GM18951 (cell line): ENCODE measurements at regions not wholly inside any gene's neighbourhood (a gene's known extent, or its start where the extent isn't known, plus 50 kb on each side); places are given as distances from the start of the nearest gene placed in this dataset.

Experiments used
- POLR2A ChIP-seq: IDR thresholded peaks from 4 replicates; pipeline ENCODE4 v1.6.1; 2011; ENCODE audit warnings: mild to moderate bottlenecking; ENCODE audit not compliant: insufficient read length, insufficient read depth; ENCODE audit errors: extremely low read depth
- in situ Hi-C: fragments of 300-500 bp; cut with MboI; formaldehyde crosslinking; loops from one replicate; pipeline ENCODE4 v1.12.0; 2022; ENCODE audit warnings: low sequenced_read_pairs, mixed read lengths, inconsistent platforms; ENCODE audit not compliant: unreplicated experiment

DNA sequence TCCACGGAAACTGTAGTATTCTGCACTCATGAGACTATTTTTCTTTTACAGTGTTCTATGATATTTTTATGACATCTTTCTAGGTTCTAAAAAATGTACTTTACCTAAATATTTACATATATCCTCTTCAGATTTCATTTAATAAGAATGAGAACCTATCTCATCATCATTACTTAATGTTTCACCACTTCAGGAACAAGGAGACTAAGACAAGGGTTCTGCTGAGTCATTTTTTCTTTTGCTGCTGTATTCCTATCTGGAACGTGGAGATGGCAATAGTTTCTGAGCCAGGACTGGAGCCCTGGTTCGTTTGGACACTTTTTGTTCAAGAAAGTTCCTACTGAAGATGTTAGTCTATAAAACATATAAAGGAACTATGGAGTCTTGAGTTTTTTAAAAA, 258.2 kb upstream of the MAP3K1 start:
- TF ChIP-seq POLR2A: no peak
- in situ Hi-C loops: no loop called here

DNA sequence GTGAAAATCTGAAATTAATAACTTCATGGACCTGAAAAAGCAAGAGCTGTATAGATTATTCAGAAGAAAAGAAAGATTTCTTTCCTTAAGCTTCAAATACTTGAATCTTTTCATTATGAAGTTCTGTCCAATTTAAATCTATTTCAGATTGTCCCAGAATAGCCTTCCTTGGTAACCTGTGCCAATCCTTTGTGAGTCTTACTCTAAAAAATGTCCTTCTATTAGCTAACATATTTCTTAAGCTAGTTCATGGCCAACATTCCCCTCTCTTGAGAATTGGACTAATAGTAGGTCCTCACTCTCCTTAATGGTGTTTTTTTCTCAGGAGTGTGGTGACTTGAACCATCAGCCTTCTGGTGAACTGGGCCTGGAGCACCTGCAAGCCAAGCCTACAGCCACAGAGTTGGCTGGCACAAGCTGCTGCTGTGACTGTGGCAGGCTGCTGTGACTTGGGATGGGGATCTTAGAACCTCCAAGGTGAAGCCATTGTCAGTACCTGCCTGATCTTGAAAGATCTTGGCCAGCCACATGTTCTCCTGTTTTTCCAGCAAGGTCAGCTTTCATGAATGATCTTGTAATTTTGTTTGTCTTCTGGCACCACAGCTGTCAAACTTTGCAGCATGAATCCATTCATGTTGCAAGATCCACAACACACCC, 262.6 kb upstream of the MAP3K1 start:
- TF ChIP-seq POLR2A: no peak
- in situ Hi-C loops: no loop called here

DNA sequence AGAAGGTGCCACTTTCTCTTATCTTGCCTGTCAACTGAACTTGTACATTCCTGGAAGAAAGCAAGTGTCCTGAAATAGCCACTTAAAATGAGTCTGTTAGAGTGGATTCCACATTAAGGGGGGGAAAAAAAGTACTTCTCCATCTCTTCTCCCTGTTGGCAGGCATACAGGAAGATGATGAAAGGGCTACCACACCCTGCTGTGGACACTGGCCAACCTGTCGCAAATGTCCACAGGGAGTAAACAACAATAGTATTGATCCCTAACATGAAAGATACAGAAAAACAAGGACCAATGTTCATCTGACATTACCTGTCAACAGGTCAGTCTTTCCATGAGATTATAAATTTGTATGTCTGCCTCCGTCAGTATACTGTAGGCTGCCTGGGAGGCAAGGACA, 265.1 kb upstream of the MAP3K1 start:
- no peak for TF ChIP-seq POLR2A
- in situ Hi-C loops: no loop called here

DNA sequence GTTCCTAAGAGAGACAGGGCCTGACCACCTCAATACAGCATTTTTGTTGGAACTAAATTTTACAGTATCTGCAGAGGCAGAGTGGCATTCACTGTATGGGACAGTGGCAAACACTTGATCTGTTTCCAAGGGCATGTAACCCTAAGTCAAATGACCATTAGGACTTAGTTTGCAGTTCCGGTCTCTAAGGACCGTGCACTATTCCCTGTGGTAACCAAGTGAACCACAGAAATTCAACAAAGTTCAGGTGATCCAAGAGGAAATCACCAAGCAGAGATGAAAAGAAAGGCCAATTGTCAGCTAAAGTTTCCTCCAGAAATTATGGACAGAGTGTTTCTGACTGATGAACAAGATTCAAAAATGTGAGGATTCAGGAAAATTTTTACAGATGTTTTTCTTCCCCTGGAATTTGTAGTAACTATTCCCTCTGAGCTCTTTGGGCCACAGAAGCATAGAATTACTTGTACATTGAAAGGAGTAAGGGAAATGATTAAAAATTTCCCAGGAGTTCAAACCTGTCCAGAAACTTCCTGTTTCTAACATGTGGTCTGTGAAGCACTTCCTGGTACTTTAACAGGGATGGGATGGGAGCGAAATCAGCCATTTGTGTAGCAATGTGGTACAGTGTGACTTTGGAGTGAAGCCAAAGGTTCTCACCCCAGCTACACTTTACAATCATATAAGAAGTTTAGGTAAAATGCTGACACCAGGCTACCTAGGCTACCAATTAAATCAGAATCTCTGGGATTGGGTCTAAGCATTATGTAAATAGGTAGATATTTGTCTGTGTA, 266.1 kb upstream of the MAP3K1 start:
- no peak for TF ChIP-seq POLR2A
- in situ Hi-C loops: no loop called here

DNA sequence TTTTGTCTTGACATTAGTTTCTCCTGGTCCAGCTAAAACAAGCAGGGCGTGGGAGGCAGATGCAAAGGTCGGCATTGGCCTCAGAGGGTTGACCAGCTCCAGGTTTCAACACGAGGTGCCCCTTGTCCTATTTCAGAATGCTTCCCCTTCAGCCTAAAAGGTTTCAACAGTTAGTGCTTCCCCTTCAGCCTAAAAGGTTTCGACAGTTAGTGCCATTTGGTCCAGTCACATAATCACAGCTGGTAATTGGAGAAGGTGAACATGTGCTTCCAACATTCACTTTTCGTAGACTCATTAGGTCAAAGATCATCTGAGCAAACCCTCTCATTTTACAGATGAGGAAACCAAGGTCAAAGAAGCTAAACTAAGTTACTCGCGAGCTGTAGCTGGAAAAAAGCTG, 270.3 kb upstream of the MAP3K1 start:
- TF ChIP-seq POLR2A: no peak
- in situ Hi-C loops: no loop called here

DNA sequence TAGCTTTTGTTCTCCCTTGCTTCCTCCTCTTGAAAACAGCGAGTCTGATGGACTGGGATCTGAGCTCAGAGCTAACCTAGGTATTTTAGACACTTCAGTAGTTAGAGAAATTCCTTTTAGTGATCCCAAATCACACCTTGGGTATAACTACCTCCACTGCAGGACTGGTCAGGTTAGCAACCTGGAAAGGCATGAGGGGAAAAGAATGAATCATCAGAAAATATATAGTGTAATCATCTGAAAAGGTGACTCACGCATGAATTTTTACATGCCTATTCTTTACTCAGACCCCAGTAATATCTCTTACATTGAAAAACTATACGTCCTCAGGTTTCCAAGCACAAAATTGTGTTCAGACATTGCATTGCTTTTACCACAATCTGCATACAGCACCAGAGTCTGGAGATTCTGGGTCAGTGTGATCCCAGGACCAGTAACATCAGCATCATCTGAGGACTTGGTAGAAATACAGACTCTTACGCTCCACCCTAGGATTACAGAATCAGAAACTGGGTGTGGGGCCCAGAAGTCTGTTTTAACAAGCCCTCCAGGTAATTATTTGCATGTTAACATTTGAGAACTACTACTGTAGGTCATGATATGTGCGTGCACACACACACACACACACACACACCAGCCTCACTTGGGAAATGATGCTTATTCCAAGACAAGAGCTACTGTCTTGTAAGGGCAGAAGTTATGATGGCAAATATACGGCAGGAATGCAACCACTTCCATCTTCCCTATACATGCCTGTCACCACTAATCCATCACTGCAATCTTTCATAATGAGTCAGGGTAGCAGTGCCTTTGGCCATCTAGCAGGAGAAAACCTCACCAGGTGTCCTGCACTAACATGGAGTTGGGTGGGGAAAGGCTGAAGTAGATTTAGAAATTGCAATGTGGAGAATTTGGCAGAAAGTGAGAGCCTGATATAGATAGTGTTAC, 271.6 kb upstream of the MAP3K1 start:
- TF ChIP-seq POLR2A: no peak
- in situ Hi-C loops: no loop called here

DNA sequence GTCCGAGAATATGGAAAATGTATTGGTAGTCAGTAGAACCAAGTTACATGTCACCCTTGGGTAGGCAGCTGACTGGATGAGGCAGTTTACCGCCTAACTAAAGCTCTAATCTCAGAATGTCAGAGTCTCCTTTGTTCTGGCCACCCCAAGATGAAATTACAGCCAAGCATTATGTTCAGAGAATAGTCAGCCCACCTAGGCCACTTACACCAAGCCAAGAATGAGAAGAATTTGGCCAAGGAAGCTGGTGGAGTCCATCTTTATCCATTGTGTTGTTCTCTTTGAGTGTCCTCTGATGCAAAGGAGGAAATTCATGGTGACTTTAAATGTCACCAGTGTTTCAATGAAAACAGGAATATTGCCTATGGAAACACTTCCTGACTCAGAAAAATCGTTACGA, 275.1 kb upstream of the MAP3K1 start:
- in situ Hi-C loops: no loop called here
- no peak for TF ChIP-seq POLR2A

DNA sequence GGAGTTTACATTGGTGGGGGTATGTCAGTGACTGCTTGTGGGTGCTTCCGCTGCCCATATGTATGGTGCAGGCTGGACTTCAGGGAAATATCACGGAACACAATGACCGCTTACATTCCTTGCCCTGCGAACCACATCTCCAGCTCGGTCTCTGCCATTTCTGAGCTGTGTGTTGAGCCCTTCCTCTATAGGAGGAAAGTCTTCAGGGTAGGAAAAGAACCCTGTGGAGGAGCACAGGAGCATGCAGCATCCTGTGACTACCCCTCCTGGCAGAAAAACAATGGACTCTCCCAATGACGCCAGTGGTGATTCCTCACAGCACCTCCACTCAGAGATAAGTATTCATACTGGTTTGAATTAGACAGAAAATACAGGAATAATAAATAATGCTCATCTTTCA, 276.8 kb upstream of the MAP3K1 start:
- in situ Hi-C loops: no loop called here
- no peak for TF ChIP-seq POLR2A

DNA sequence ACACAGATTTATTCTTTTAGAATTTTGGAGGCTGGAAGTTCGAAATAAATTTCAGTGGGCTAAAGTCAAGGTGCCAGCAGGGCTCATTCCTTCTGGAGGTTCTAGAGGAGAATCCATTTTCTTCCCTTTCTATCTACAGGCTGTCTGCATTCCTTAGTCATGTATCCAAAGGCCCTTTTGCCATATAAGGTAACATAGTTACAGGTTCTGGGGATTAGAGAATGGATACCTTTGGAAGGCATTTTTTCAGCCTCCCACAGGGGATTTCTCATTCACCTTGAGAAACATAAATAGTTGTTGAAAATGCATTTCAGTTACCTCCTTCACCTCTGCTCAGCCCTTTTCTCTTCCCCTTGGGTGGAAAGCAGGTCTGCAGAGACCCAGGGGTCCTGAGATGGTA, 280.0 kb upstream of the MAP3K1 start:
- TF ChIP-seq POLR2A: no peak
- in situ Hi-C loops: no loop called here

DNA sequence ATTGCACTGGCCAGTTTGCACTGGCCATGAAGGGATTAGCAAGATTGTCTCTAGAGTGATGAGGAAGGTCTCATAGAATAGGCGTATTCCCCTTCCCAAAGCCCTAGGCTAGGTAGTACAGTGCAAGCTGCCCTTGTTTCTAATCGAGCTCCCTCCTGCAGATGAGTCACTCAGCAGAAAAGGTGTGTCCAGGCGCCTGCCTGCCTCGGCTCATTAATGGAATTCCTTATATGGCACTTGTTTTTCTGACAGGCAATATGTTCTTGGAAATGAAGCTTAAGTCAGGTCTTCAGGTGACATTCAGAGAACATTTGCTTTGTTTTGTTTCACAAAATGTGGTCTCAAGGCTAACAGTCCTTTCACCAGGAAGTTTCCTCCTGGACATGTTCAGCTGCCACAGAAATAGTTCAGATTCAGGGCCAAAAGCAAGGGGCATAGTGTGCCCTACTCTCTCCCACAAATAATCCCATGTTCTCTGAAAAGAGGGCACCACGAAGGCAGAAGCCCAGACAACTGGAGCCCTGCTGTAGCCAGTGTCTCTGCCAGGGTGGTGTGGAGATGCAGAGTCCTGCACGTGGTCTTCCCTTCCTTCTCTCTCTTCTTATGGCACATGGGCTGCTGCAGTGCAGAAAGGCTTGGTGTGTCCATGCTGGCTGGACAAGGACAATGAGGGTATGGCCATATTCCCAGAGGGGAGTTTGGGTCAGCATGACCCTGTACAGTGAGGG, 281.1 kb upstream of the MAP3K1 start:
- no peak for TF ChIP-seq POLR2A
- in situ Hi-C loops: no loop called here

DNA sequence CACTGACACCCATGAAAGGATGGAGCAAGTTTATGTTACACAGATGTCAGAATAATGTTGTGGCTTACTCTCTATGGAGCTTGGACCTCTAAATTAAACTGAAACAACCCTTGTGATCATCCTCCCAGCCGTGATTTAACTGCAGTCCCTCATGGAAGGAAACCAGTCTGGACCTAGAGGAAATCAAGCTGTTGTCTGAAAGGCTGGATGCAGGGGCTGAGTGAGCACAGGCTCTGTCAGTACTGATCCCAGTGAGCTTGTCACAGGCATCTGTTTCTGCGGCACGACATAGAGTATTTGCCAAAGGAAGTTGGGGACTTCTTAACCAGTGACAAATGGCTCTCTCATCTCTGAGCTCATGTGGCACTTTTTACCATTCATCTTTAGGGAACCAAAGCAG, 282.9 kb upstream of the MAP3K1 start:
- TF ChIP-seq POLR2A: no peak
- in situ Hi-C loops: no loop called here

DNA sequence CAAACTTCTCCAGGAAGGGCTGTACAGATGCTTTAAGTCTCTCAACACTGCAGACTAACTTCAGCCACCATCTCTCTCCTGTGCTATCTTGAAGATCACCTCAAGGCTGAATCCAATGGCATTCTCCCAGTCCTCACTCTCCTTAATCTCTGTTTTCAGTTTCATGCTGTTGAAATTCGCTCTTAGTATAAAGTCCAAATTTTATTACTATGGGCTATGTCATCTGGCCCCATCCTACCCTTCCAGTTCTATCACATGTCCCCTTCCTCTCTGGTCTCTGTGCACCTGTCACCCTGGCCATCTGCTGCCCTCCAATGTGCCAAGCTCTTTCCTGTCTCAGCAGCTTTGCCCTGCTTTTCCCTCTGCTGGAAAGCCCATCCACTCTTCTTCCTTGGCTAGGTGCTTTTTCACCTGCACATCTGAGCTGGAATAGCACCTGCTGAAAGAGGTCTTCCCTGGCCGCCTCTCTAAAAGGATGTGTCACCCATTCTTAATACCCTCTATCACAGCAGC, 284.7 kb upstream of the MAP3K1 start:
- in situ Hi-C loops: no loop called here
- no peak for TF ChIP-seq POLR2A
